ENCODE measurements at regions not wholly inside any gene's neighbourhood (a gene's known extent, or its start where the extent isn't known, plus 50 kb on each side); places are given as distances from the start of the nearest gene placed in this dataset.

GRCh38 chr5:158434749-158435148 lies 575.8 kb upstream of the CLINT1 start:
- intact Hi-C loops (cut with micrococcal nuclease): no loop called here
- CTCF ChIA-PET: no interaction called here
- Mint-ChIP-seq H3K9me3 (peaks cover 3% of the 10 kb centered on the region), H3K36me3 (no peaks in the 10 kb centered on the region), H3K27ac (no peak overlapping the region), H3K4me1 (ENCODE audit: low read depth) (peaks cover 39% of the 10 kb centered on the region), H3K27me3 (no peaks in the 10 kb centered on the region), H3K4me3 (no peak overlapping the region)
- POLR2A ChIA-PET: no interaction called here
- no peak for DNase-seq

GRCh38 chr5:158433634-158434033 lies 574.7 kb upstream of the CLINT1 start:
- CTCF ChIA-PET: no interaction called here
- intact Hi-C loops (cut with micrococcal nuclease): no loop called here
- no peak for DNase-seq
- Mint-ChIP-seq H3K27ac (no peak overlapping the region), H3K9me3 (peaks cover 4% of the 10 kb centered on the region), H3K4me3 (no peak overlapping the region), H3K36me3 (no peaks in the 10 kb centered on the region), H3K4me1 (ENCODE audit: low read depth) (peaks cover 39% of the 10 kb centered on the region), H3K27me3 (no peaks in the 10 kb centered on the region)
- POLR2A ChIA-PET: no interaction called here

GRCh38 chr5:158431369-158432029 lies 572.6 kb upstream of the CLINT1 start:
- Mint-ChIP-seq H3K9me3 (peaks cover 4% of the 10 kb centered on the region), H3K27me3 (no peaks in the 10 kb centered on the region), H3K36me3 (no peaks in the 10 kb centered on the region), H3K4me1 (ENCODE audit: low read depth) (peaks cover 37% of the 10 kb centered on the region), H3K4me3 (no peak overlapping the region), H3K27ac (no peak overlapping the region)
- ChIA-PET POLR2A (no interaction called here), CTCF (no interaction called here)
- no peak for DNase-seq
- intact Hi-C loops (cut with micrococcal nuclease): no loop called here

- intact Hi-C loops (cut with micrococcal nuclease): no loop called here
- no peak overlapping the region for H3K4me3 Mint-ChIP-seq
Measured at GRCh38 chr5:158430798-158431167, 571.8 kb upstream of the CLINT1 start.

GRCh38 chr5:158430166-158430797 lies 571.3 kb upstream of the CLINT1 start:
- Mint-ChIP-seq H3K27me3 (no peaks in the 10 kb centered on the region), H3K4me1 (ENCODE audit: low read depth) (peaks cover 25% of the 10 kb centered on the region), H3K9me3 (peaks cover 4% of the 10 kb centered on the region), H3K4me3 (no peak overlapping the region), H3K27ac (no peak overlapping the region), H3K36me3 (no peaks in the 10 kb centered on the region)
- ChIA-PET POLR2A (no interaction called here), CTCF (no interaction called here)
- DNase-seq: no peak
- intact Hi-C loops (cut with micrococcal nuclease): no loop called here

More at GRCh38 chr5:158430798-158431167, 571.8 kb upstream of the CLINT1 start:
- H3K36me3 Mint-ChIP-seq: no peaks in the 10 kb centered on the region
- DNase-seq: no peak
- H3K4me1 Mint-ChIP-seq (ENCODE audit: low read depth): peaks cover 30% of the 10 kb centered on the region
- no peaks in the 10 kb centered on the region for H3K27me3 Mint-ChIP-seq
- no peak overlapping the region for H3K27ac Mint-ChIP-seq
- ChIA-PET CTCF (no interaction called here), POLR2A (no interaction called here)
- H3K9me3 Mint-ChIP-seq: peaks cover 4% of the 10 kb centered on the region

DNA sequence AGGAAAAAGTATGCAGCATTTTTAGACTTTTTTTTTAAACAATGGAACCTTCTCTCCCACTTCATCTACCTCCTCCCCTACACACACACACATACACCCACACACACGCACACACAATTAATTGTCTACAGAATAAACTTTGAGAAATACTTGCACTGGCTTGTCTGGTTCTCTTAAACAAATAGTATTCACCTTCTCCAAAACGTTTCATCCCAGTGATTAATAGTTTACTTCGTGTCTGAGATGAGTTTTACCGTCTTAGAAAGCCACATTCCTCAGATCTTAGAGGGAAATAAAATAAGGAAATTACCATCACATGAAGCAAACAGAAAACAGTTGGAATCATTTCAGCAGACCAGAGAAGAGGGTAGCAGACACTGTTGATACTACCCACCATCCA lies 570.6 kb upstream of the CLINT1 start:
- H3K4me1 Mint-ChIP-seq (ENCODE audit: low read depth): peaks cover 18% of the 10 kb centered on the region
- DNase-seq: no peak
- H3K27ac Mint-ChIP-seq: no peak overlapping the region
- H3K27me3 Mint-ChIP-seq: no peaks in the 10 kb centered on the region
- ChIA-PET CTCF (no interaction called here), POLR2A (no interaction called here)
- no peaks in the 10 kb centered on the region for H3K36me3 Mint-ChIP-seq
- H3K4me3 Mint-ChIP-seq: no peak overlapping the region
- peaks cover 4% of the 10 kb centered on the region for H3K9me3 Mint-ChIP-seq
- intact Hi-C loops (cut with micrococcal nuclease): no loop called here

- H3K27me3 Mint-ChIP-seq: no peaks in the 10 kb centered on the region
- intact Hi-C loops (cut with micrococcal nuclease): no loop called here
- peaks cover 3% of the 10 kb centered on the region for H3K9me3 Mint-ChIP-seq
- ChIA-PET CTCF (interaction anchor here (0.5 kb wide), 1 partner anchor 268 kb away, joined by 3 read pairs; no protein-coding TSS in a partner anchor), POLR2A (no interaction called here)
- H3K27ac Mint-ChIP-seq: no peak overlapping the region
- no peaks in the 10 kb centered on the region for H3K36me3 Mint-ChIP-seq
- no peak for DNase-seq
- H3K4me1 Mint-ChIP-seq (ENCODE audit: low read depth): no peaks in the 10 kb centered on the region
- H3K4me3 Mint-ChIP-seq: no peak overlapping the region
Measured at GRCh38 chr5:158423623-158424200, 564.8 kb upstream of the CLINT1 start.

GRCh38 chr5:158422653-158423515 lies 563.9 kb upstream of the CLINT1 start:
- H3K27me3 Mint-ChIP-seq: no peaks in the 10 kb centered on the region
- ChIA-PET POLR2A (no interaction called here), CTCF (interaction anchor here (0.7 kb wide), 1 partner anchor 348 kb away, joined by 3 read pairs; no protein-coding TSS in a partner anchor)
- H3K36me3 Mint-ChIP-seq: no peaks in the 10 kb centered on the region
- intact Hi-C loops (cut with micrococcal nuclease): no loop called here
- H3K27ac Mint-ChIP-seq: no peak overlapping the region
- no peak overlapping the region for H3K4me3 Mint-ChIP-seq
- no peak for DNase-seq
- H3K4me1 Mint-ChIP-seq (ENCODE audit: low read depth): no peaks in the 10 kb centered on the region
- peaks cover 3% of the 10 kb centered on the region for H3K9me3 Mint-ChIP-seq

DNA sequence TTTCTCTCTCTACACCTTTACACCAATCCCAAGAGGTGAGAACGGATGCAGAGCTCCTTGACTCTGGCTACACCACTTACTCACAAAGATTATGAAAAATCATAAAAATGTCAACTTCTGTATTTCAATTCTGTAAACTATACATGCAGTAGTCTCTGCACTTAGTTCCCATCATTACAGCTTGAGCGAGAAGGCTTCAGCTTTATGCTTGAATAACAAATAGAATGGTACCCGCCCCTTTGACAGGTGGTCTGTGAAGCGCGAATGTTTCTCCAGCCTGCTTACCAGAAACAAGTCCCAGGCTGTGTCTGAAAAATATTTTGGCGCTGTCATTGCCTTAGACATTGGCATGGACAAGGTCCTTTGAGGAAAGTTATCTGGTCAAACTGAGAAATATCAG lies 562.4 kb upstream of the CLINT1 start:
- peaks cover 3% of the 10 kb centered on the region for H3K9me3 Mint-ChIP-seq
- CTCF ChIA-PET: interaction anchor here (1.1 kb wide), 1 partner anchor 275 kb away, joined by 3 read pairs; no protein-coding TSS in a partner anchor
- H3K4me3 Mint-ChIP-seq: no peak overlapping the region
- no peaks in the 10 kb centered on the region for H3K27me3 Mint-ChIP-seq
- intact Hi-C loops (cut with micrococcal nuclease): no loop called here
- no peak overlapping the region for H3K27ac Mint-ChIP-seq
- DNase-seq: no peak
- POLR2A ChIA-PET: no interaction called here
- H3K36me3 Mint-ChIP-seq: no peaks in the 10 kb centered on the region
- H3K4me1 Mint-ChIP-seq (ENCODE audit: low read depth): no peaks in the 10 kb centered on the region

GRCh38 chr5:158419186-158419585 lies 560.2 kb upstream of the CLINT1 start:
- Mint-ChIP-seq H3K4me1 (ENCODE audit: low read depth) (no peaks in the 10 kb centered on the region), H3K27ac (no peak overlapping the region), H3K36me3 (no peaks in the 10 kb centered on the region), H3K9me3 (peaks cover 3% of the 10 kb centered on the region), H3K4me3 (no peak overlapping the region), H3K27me3 (peaks cover 2% of the 10 kb centered on the region)
- CTCF ChIA-PET: no interaction called here
- intact Hi-C loops (cut with micrococcal nuclease): no loop called here
- no peak for DNase-seq
- POLR2A ChIA-PET: no interaction called here

GRCh38 chr5:158414780-158415179 lies 555.8 kb upstream of the CLINT1 start:
- peaks cover under 1% of the 10 kb centered on the region for H3K9me3 Mint-ChIP-seq
- peaks cover 10% of the 10 kb centered on the region for H3K27me3 Mint-ChIP-seq
- H3K4me1 Mint-ChIP-seq (ENCODE audit: low read depth): no peaks in the 10 kb centered on the region
- no peaks in the 10 kb centered on the region for H3K36me3 Mint-ChIP-seq
- ChIA-PET CTCF (no interaction called here), POLR2A (no interaction called here)
- H3K27ac Mint-ChIP-seq: no peak overlapping the region
- intact Hi-C loops (cut with micrococcal nuclease): no loop called here
- no peak overlapping the region for H3K4me3 Mint-ChIP-seq
- DNase-seq: no peak

DNA sequence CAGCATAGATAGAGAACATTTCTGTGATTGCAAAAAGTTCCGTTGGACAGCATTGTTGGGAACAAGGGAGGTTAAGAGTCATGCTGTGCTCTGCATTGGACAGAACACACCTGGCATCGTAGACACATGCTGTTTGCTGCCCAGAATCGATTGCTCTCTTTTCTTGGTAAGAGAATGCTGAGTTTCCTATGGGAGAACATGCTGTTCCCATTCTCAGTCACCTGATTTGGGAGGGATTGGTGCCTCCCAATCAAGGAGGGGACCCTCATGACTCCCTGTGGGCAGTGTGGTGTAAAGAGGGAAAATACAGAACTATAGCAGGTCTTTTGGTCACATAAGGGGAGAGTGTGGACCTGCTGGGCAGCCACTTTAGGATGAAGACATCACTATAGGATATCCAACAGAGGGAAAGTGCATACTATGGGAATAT lies 555.4 kb upstream of the CLINT1 start:
- CTCF ChIA-PET: no interaction called here
- Mint-ChIP-seq H3K4me1 (ENCODE audit: low read depth) (no peaks in the 10 kb centered on the region), H3K36me3 (no peaks in the 10 kb centered on the region), H3K4me3 (no peak overlapping the region), H3K27ac (no peak overlapping the region), H3K9me3 (no peaks in the 10 kb centered on the region), H3K27me3 (peaks cover 10% of the 10 kb centered on the region)
- DNase-seq: no peak
- POLR2A ChIA-PET: no interaction called here
- intact Hi-C loops (cut with micrococcal nuclease): no loop called here
